WTC11 (cell line): ENCODE measurements at regions not wholly inside any gene's neighbourhood (a gene's known extent, or its start where the extent isn't known, plus 50 kb on each side); places are given as distances from the start of the nearest gene placed in this dataset.

Experiments
- ATAC-seq: fragments of 200-7000 bp; cut with Tn5 transposase; 2 replicates; pipeline ENCODE4 v1.10.0; 2021; ENCODE audit warnings: mild to moderate bottlenecking, moderate library complexity
- CTCF ChIA-PET: fragments of 300-600 bp; sonication (Branson Sonifier 250); formaldehyde crosslinking; loops from one replicate; lab custom pipeline; 2021; ENCODE audit warnings: antibody characterized with exemption; lab: Charles Lee
- POLR2A ChIA-PET: fragments of 350-600 bp; sonication (Branson Sonifier 250); formaldehyde crosslinking; loops from one replicate; lab custom pipeline; 2021; ENCODE audit warnings: antibody characterized with exemption; lab: Charles Lee
- DNase-seq: peaks from one replicate; pipeline ENCODE4 v3.0.0; 2021; ENCODE audit warnings: low spot score
- H3K27ac Mint-ChIP-seq: 2 replicates; pipeline ENCODE4 v1.8.0; 2021; ENCODE audit warnings: mixed read lengths
- H3K27me3 Mint-ChIP-seq: 2 replicates; pipeline ENCODE4 v1.8.0; 2021; ENCODE audit warnings: low read depth, mild to moderate bottlenecking, moderate library complexity, mixed read lengths
- H3K36me3 Mint-ChIP-seq: 2 replicates; pipeline ENCODE4 v1.8.0; 2021; ENCODE audit warnings: mixed read lengths
- H3K4me1 Mint-ChIP-seq: 2 replicates; pipeline ENCODE4 v1.8.0; 2022; ENCODE audit warnings: mixed read lengths
- H3K4me3 Mint-ChIP-seq: 2 replicates; pipeline ENCODE4 v1.8.0; 2021; ENCODE audit warnings: mild to moderate bottlenecking, moderate library complexity, mixed read lengths
- H3K9me3 Mint-ChIP-seq: 2 replicates; pipeline ENCODE4 v1.8.0; 2021; ENCODE audit warnings: mixed read lengths
- CREM ChIP-seq: sonication (generic); formaldehyde crosslinking; IDR thresholded peaks from 2 replicates; pipeline ENCODE4 v1.8.1; 2022; ENCODE audit warnings: mild to moderate bottlenecking, missing genetic modification reagents, moderate library complexity
- FOXJ3 ChIP-seq: sonication (generic); formaldehyde crosslinking; IDR thresholded peaks from 2 replicates; pipeline ENCODE4 v1.9.0; 2021; ENCODE audit warnings: missing genetic modification reagents, mild to moderate bottlenecking, borderline replicate concordance
- HMGXB4 ChIP-seq: sonication (generic); formaldehyde crosslinking; IDR thresholded peaks from 2 replicates; pipeline ENCODE4 v1.8.1; 2023; ENCODE audit warnings: mild to moderate bottlenecking, moderate library complexity, missing genetic modification reagents
- IRF2 ChIP-seq: sonication (generic); formaldehyde crosslinking; IDR thresholded peaks from 2 replicates; pipeline ENCODE4 v1.8.0; 2022; ENCODE audit warnings: low read depth, missing genetic modification reagents, borderline replicate concordance
- MLX ChIP-seq: sonication (generic); formaldehyde crosslinking; IDR thresholded peaks from 2 replicates; pipeline ENCODE4 v1.8.1; 2023; ENCODE audit warnings: mild to moderate bottlenecking, missing genetic modification reagents, moderate library complexity
- PREB ChIP-seq: sonication (generic); formaldehyde crosslinking; IDR thresholded peaks from 2 replicates; pipeline ENCODE4 v1.8.1; 2022; ENCODE audit warnings: mild to moderate bottlenecking, missing genetic modification reagents, moderate library complexity, borderline replicate concordance
- PRRX2 ChIP-seq: fragments of 250-450 bp; sonication (Bioruptor Pico); IDR thresholded peaks from 2 replicates; pipeline ENCODE4 v1.8.0; 2021; ENCODE audit warnings: mild to moderate bottlenecking
- RORB ChIP-seq: fragments of 250-450 bp; sonication (Bioruptor Pico); IDR thresholded peaks from 2 replicates; pipeline ENCODE4 v1.9.0; 2021; ENCODE audit warnings: mild to moderate bottlenecking
- TEAD4 ChIP-seq: sonication (generic); formaldehyde crosslinking; IDR thresholded peaks from 2 replicates; pipeline ENCODE4 v1.8.0; 2022; ENCODE audit warnings: mild to moderate bottlenecking, missing genetic modification reagents
- ZMAT4 ChIP-seq: fragments of 250-450 bp; sonication (Bioruptor Pico); IDR thresholded peaks from 2 replicates; pipeline ENCODE4 v1.9.0; 2021; ENCODE audit warnings: mild to moderate bottlenecking
- ZNF121 ChIP-seq: sonication (generic); formaldehyde crosslinking; IDR thresholded peaks from 2 replicates; pipeline ENCODE4 v1.8.0; 2023; ENCODE audit warnings: missing genetic modification reagents
- ZNF219 ChIP-seq: sonication (generic); formaldehyde crosslinking; IDR thresholded peaks from 2 replicates; pipeline ENCODE4 v1.8.0; 2023; ENCODE audit warnings: missing genetic modification reagents, mild to moderate bottlenecking, borderline replicate concordance
- ZNF281 ChIP-seq: sonication (generic); formaldehyde crosslinking; IDR thresholded peaks from 2 replicates; pipeline ENCODE4 v1.8.0; 2023; ENCODE audit warnings: mild to moderate bottlenecking, missing genetic modification reagents
- ZNF317 ChIP-seq: sonication (generic); formaldehyde crosslinking; IDR thresholded peaks from 2 replicates; pipeline ENCODE4 v1.8.1; 2023; ENCODE audit warnings: low read depth, mild to moderate bottlenecking, moderate library complexity, missing genetic modification reagents, borderline replicate concordance
- ZNF532 ChIP-seq: fragments of 250-450 bp; sonication (Bioruptor Pico); IDR thresholded peaks from 2 replicates; pipeline ENCODE4 v1.9.0; 2021; ENCODE audit warnings: mild to moderate bottlenecking, borderline replicate concordance
- ZSCAN18 ChIP-seq: fragments of 250-450 bp; sonication (Bioruptor Pico); IDR thresholded peaks from 2 replicates; pipeline ENCODE4 v2.1.2; 2022; ENCODE audit warnings: mild to moderate bottlenecking, moderate library complexity

GRCh38 chr12:107388263-107388662, 294.9 kb upstream of the CRY1 start:
- no peak overlapping the region for H3K27ac Mint-ChIP-seq
- ChIA-PET POLR2A (no interaction called here), CTCF (no interaction called here)
- H3K4me1 Mint-ChIP-seq: peaks cover 49% of the 10 kb centered on the region
- peaks cover 18% of the 10 kb centered on the region for H3K9me3 Mint-ChIP-seq
- no peak for TF ChIP-seq HMGXB4
- no peak for TF ChIP-seq PRRX2
- no peak for TF ChIP-seq ZMAT4
- TF ChIP-seq RORB (CRISPR knock-in tag): no peak
- H3K36me3 Mint-ChIP-seq: peaks cover 10% of the 10 kb centered on the region
- no peak for DNase-seq
- no peak overlapping the region for H3K4me3 Mint-ChIP-seq
- no peaks in the 10 kb centered on the region for H3K27me3 Mint-ChIP-seq
- ATAC-seq: no peak

GRCh38 chr12:107390414-107390813, 295.2 kb upstream of the PWP1 start:
- no peak for TF ChIP-seq ZNF121 (CRISPR knock-in tag)
- TF ChIP-seq PREB (CRISPR knock-in tag): no peak
- no peak for TF ChIP-seq FOXJ3 (CRISPR knock-in tag)
- no peak for TF ChIP-seq CREM (CRISPR knock-in tag)
- TF ChIP-seq ZNF219: no peak
- no peak for TF ChIP-seq IRF2 (CRISPR knock-in tag)
- TF ChIP-seq ZNF317 (CRISPR knock-in tag): no peak
- no peak overlapping the region for H3K27ac Mint-ChIP-seq
- H3K9me3 Mint-ChIP-seq: peaks cover 18% of the 10 kb centered on the region
- ChIA-PET CTCF (interaction anchor here (0.6 kb wide), 1 partner anchor 30 kb away, joined by 3 read pairs; no protein-coding TSS in a partner anchor), POLR2A (no interaction called here)
- H3K27me3 Mint-ChIP-seq: no peaks in the 10 kb centered on the region
- H3K36me3 Mint-ChIP-seq: peaks cover 10% of the 10 kb centered on the region
- DNase-seq (no peak), ATAC-seq (no peak)
- peaks cover 34% of the 10 kb centered on the region for H3K4me1 Mint-ChIP-seq
- H3K4me3 Mint-ChIP-seq: no peak overlapping the region

- Mint-ChIP-seq H3K9me3 (peaks cover 18% of the 10 kb centered on the region), H3K4me3 (no peak overlapping the region), H3K27me3 (no peaks in the 10 kb centered on the region), H3K4me1 (peaks cover 49% of the 10 kb centered on the region), H3K27ac (no peak overlapping the region), H3K36me3 (peaks cover 10% of the 10 kb centered on the region)
- DNase-seq (no peak), ATAC-seq (no peak)
- CTCF ChIA-PET: interaction anchor here (1.0 to 1.6 kb wide), 3 partner anchors 9 to 288 kb away, joined by 3 to 6 read pairs (median 4); no protein-coding TSS in a partner anchor
- POLR2A ChIA-PET: no interaction called here
- TF ChIP-seq ZNF532 (CRISPR knock-in tag) (no peak), ZNF281 (no peak), TEAD4 (CRISPR knock-in tag) (no peak), ZSCAN18 (CRISPR knock-in tag) (no peak), MLX (no peak)
Observed at GRCh38 chr12:107393043-107393717, 292.4 kb upstream of the PWP1 start.
